ENCODE measurements at regions not wholly inside any gene's neighbourhood (a gene's known extent, or its start where the extent isn't known, plus 50 kb on each side); places are given as distances from the start of the nearest gene placed in this dataset.

GRCh38 chr18:68478246-68478645 is 236.7 kb downstream of the TMX3 start:
- Histone ChIP-seq H2BK12ac (ENCODE audit: low read depth, low read length) (no peak overlapping the region), H2AFZ (ENCODE audit: low read length) (no peak overlapping the region), H3K4me3 (ENCODE audit: extremely low read depth in 1 of 4, insufficient read depth in 2 of 4, low read depth in 3 of 4, low read length in 4 of 4) (no peak overlapping the region), H4K91ac (replicated peaks; ENCODE audit: insufficient read length, low read length) (no peak overlapping the region), H3K23ac (ENCODE audit: insufficient read length) (no peak overlapping the region), H3K4ac (replicated peaks; ENCODE audit: insufficient read length, low read depth, low read length) (no peak overlapping the region), H2BK15ac (ENCODE audit: low read length) (no peak overlapping the region), H3K36me3 (ENCODE audit: control insufficient read depth in 2 of 4, insufficient read depth in 4 of 4, low read length in 3 of 4) (no peaks in the 10 kb centered on the region), H4K5ac (ENCODE audit: insufficient read length, low read depth, low read length) (no peak overlapping the region), H2BK5ac (ENCODE audit: low read depth, low read length) (no peak overlapping the region), H3K23me2 (ENCODE audit: low read depth, low read length) (no peaks in the 10 kb centered on the region), H3K14ac (ENCODE audit: insufficient read length) (no peak overlapping the region), H4K8ac (ENCODE audit: extremely low read depth, insufficient read depth, low read length) (no peak overlapping the region), H3K27me3 (replicated peaks in 1 of 4; ENCODE audit: control insufficient read depth in 3 of 4, extremely low read depth in 1 of 4, insufficient read depth in 3 of 4, low read length in 3 of 4) (no peaks in the 10 kb centered on the region), H2BK20ac (ENCODE audit: low read length) (no peak overlapping the region), H3K9ac (replicated peaks in 1 of 4; ENCODE audit: extremely low read depth in 1 of 4, low read depth in 3 of 4, low read length in 3 of 4) (no peak overlapping the region), H3K79me2 (ENCODE audit: control insufficient read depth in 1 of 2, insufficient read depth in 2 of 2, low read length in 2 of 2) (no peaks in the 10 kb centered on the region), H3K56ac (replicated peaks; ENCODE audit: insufficient read length, low read depth, low read length) (no peak overlapping the region), H3K27ac (ENCODE audit: low read depth, low read length) (no peak overlapping the region), H4K20me1 (replicated peaks in 1 of 2; ENCODE audit: control insufficient read depth in 1 of 2, insufficient read depth in 2 of 2, low read length in 2 of 2) (no peaks in the 10 kb centered on the region), H3K9me3 (ENCODE audit: insufficient read depth in 2 of 2, low read depth in 1 of 2, low read length in 1 of 2) (no peaks in the 10 kb centered on the region), H2AK5ac (ENCODE audit: low read depth, low read length) (no peak overlapping the region), H2BK120ac (replicated peaks; ENCODE audit: low read depth, low read length) (no peak overlapping the region), H3K79me1 (ENCODE audit: low read depth, low read length) (no peaks in the 10 kb centered on the region), H3K4me2 (ENCODE audit: insufficient read depth in 1 of 2, low read depth in 2 of 2, low read length in 2 of 2) (no peak overlapping the region), H3K18ac (ENCODE audit: extremely low read depth, low read length) (no peak overlapping the region), H3K4me1 (replicated peaks in 1 of 4; ENCODE audit: control insufficient read depth in 3 of 4, insufficient read depth in 4 of 4, low read length in 3 of 4) (no peaks in the 10 kb centered on the region)
- 90% methylated on average over 2 of the region's 2 CpGs; no CpG with 5 or more reads in 1 of the 2 experiments for WGBS, 2 experiments (ENCODE audit: extremely low coverage in 1 of 2, insufficient coverage in 1 of 2, insufficient read length in 1 of 2, insufficient replicate concordance in 2 of 2, low coverage in 1 of 2, low lambda C conversion rate in 2 of 2, missing lambda C conversion rate in 1 of 2)
- POLR2A ChIA-PET (ENCODE audit: partially characterized antibody), result no interaction called here
- CTCF ChIA-PET (ENCODE audit: partially characterized antibody), result no interaction called here
- TF ChIP-seq CREB1 (IDR thresholded peaks at IDR 0.05) (no peak), RNF2 (IDR thresholded peaks at IDR 0.05; ENCODE audit: borderline replicate concordance, low read depth, low read length, missing control alignments, poor library complexity, severe bottlenecking) (no peak), CTBP2 (IDR thresholded peaks at IDR 0.05; ENCODE audit: borderline replicate concordance, insufficient read depth, insufficient read length, low read length) (no peak), TCF12 (IDR thresholded peaks at IDR 0.05; ENCODE audit: low read depth, low read length) (no peak), GABPA (IDR thresholded peaks at IDR 0.05; ENCODE audit: borderline replicate concordance, insufficient read depth, low read length) (no peak), JUN (IDR thresholded peaks at IDR 0.05; ENCODE audit: low read depth, low read length) (no peak), PHF8 (conservative IDR thresholded peaks at IDR 0.05; ENCODE audit: low read depth, low read length) (no peak), SAP30 (IDR thresholded peaks at IDR 0.05; ENCODE audit: insufficient read depth, insufficient replicate concordance, low read length) (no peak)
- FAIRE-seq, result no peak
- DNase-seq (ENCODE audit: low read depth in 1 of 2, low spot score in 2 of 2), result no peak
